ENCODE measurements at regions not wholly inside any gene's neighbourhood (a gene's known extent, or its start where the extent isn't known, plus 50 kb on each side); places are given as distances from the start of the nearest gene placed in this dataset.

GRCh38 chr14:86613126-86613525 is 1083.2 kb downstream of the FLRT2 start:
- DNase-seq (ENCODE audit: low spot score): no peak

DNA sequence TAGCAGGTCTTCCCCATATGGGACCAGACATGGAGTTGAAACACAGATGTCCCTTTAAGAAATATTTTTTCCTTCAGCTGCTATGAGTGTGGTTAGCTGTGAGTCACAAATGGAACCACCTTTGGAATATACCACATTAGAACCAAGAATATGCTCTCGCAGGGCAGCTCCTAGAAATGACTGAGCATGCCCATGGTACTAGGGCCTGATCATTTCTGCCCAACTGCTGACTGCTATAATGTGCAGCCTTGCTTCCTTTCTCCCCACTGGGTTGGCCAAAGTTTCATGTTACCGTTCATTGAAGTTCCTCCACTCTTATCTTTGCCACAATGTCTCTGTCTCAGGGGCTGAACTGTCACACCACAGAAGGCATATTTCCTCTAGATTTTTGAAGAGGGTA is 1074.6 kb downstream of the FLRT2 start:
- no peak for DNase-seq (ENCODE audit: low spot score)

DNA sequence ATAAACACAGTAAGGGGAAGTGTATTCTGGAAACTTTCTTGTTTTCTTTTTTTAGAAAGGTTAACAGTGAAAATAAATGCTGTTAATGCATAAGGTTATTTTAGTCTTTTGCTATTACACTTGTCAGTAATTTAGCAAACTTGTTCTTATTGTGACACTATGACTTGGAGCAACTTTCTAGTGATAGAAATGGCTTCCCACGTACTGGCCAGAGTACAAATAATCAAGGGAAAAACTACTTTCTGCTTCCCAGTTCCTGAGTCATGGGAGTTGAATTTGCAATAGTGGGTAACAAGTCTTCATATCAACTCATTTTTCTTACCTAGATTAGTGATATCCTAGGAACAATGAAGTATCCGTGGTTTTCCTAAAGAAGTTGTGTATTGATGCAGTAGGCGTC is 1072.3 kb downstream of the FLRT2 start:
- no peak for DNase-seq (ENCODE audit: low spot score)

- DNase-seq (ENCODE audit: low spot score): no peak
Measured at GRCh38 chr14:86601813-86602212, 1071.9 kb downstream of the FLRT2 start.

- no peak for DNase-seq (ENCODE audit: low spot score)
Measured at GRCh38 chr14:86597279-86597678, 1067.3 kb downstream of the FLRT2 start.

DNA sequence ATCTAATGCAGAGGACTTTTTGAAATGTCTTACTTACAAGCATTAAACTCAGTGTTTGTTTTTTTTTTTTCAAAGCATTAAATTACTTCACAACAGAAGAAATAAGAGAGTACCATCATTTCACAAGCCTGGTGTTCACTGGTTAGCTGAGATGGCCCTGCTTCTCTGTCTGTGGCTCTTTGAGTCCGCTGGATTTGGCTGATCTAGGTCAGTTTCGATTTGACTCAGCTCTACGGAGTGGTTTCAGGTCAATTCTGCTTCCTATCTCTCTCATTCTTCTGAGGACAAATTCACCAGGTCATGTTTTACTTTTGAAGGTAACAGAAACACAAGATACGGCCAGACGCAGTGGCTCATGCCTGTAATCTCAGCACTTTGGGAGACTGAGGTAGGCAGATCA is 1066.1 kb downstream of the FLRT2 start:
- no peak for DNase-seq (ENCODE audit: low spot score)

GRCh38 chr14:86575141-86575540 is 1045.2 kb downstream of the FLRT2 start:
- no peak for DNase-seq (ENCODE audit: low spot score)

DNA sequence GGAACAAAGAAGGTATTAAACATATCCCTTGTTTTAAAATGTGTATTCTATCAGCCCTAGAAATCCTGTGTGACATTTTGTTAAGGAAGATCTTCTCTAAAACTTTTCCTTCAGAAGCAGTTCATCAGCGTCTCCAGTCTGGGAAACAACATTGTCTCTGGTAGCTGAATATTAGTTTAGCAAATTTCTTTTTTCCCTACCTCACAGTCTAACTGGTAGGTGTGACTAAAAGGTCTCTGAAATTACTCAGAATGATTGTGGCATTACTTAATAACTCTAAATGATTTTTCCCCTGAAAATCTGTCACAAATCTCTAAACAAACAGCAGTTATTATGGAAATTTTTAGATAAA is 1044.8 kb downstream of the FLRT2 start:
- DNase-seq (ENCODE audit: low spot score): no peak

- DNase-seq (ENCODE audit: low spot score): no peak
Measured at GRCh38 chr14:86574051-86574777, 1044.3 kb downstream of the FLRT2 start.

DNA sequence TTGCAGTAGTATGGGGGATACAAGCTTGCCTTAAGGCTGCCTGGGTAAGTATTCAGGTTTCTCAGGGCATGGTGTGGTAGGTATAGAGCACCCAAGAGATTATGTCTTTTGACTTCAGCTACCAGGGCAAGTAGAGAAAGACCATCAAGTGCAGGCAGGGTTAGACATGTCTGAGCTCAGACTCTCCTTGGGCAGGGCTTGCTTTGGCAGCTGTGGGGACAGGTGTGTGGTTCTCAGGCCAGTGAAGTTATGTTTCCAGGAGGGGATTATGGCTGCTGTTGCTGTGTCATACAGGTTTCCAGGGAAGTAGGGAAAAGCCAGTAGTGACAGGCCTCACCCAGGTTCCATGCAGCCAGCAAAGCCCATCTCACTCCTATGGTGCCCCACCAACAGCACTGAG is 1040.4 kb downstream of the FLRT2 start:
- no peak for DNase-seq (ENCODE audit: low spot score)

DNA sequence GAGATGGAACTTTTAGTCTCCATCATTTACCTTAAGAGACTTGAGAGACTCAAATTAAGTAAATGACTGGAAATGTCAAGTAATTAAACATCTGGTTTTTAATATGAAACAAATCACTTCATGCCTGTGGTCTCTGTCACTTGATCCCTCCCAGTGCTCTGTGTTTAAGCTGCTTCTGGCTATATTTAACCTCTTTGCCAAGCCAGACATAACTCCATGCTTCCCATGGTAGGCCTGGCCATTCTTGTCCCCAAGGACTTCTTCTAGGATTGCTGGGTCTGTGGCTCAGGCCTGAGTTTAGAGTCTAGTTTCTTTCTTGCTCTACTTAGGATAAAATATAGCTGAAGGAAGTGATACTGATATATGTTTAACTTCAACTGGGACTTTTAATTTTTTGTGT is 1013.6 kb downstream of the FLRT2 start:
- DNase-seq (ENCODE audit: low spot score): no peak

GRCh38 chr14:86541972-86542371 is 1012.0 kb downstream of the FLRT2 start:
- no peak for DNase-seq (ENCODE audit: low spot score)

GRCh38 chr14:86540636-86541247 is 1010.8 kb downstream of the FLRT2 start:
- no peak for DNase-seq (ENCODE audit: low spot score)

GRCh38 chr14:86539361-86540070 is 1009.6 kb downstream of the FLRT2 start:
- no peak for DNase-seq (ENCODE audit: low spot score)

DNA sequence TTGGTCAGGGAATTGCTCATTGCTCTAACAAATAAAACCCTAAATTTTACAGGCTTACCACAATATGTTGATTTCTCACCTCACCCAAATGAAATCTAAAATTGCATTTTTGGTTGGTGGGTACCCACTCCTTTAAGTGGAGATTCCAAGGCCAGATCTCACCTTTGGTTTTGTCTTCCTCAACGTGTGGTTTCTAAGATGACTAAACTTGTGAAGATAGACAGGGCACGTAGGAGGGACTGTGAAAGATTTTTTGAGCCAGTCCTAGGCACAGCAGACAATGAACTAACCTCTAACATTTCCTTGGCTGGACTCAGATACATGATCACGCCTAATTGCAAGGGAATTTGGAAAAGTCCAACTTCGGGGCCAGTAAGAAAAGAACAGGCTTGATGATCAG is 1003.9 kb downstream of the FLRT2 start:
- DNase-seq (ENCODE audit: low spot score): no peak

GRCh38 chr14:86532219-86532618 is 1002.3 kb downstream of the FLRT2 start:
- DNase-seq (ENCODE audit: low spot score): no peak

GRCh38 chr14:86530457-86530856 is 1000.5 kb downstream of the FLRT2 start:
- DNase-seq (ENCODE audit: low spot score): no peak

GRCh38 chr14:86527312-86527711 is 997.4 kb downstream of the FLRT2 start:
- no peak for DNase-seq (ENCODE audit: low spot score)

DNA sequence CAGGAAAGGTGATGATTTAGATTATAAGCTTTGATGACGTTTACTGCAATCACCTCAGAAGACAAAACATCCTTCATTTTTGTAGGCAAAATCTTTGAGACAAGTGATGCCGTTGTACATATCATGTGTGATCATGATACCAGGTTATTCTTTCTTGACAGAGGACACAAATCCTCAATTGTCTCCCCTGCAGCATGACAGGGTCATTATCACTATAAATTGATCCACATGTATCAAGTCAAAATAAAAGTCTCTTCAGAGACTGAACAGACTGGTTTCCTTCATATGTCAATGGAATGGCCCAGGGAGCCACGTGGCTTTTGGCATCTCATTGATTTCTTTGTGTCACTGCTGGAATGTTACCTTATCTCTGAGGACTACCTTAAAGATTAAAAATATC is 995.7 kb downstream of the FLRT2 start:
- no peak for DNase-seq (ENCODE audit: low spot score)

GRCh38 chr14:86521843-86522242 is 991.9 kb downstream of the FLRT2 start:
- DNase-seq (ENCODE audit: low spot score): no peak

- no peak for DNase-seq (ENCODE audit: low spot score)
Measured at GRCh38 chr14:86521031-86521730, 991.2 kb downstream of the FLRT2 start.

- DNase-seq (ENCODE audit: low spot score): no peak
Measured at GRCh38 chr14:86518298-86518697, 988.4 kb downstream of the FLRT2 start.

DNA sequence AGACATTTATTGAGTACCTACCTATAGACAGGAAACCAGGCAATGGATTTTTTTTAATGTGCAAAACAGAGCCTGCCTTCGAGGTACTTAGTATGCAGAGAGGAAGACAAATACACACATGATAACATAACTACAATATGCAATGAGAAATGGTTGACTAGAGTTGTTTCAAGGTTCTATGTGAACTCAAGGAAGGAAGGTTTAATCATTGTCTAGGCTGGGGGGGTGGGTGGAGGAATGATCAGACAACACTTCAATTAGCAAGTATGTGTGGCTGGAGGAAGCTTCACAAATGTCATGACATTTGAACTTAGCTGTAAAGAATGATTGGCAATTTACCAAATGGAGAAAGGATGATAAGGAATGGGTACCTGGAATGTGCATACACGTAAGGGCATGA is 985.3 kb downstream of the FLRT2 start:
- DNase-seq (ENCODE audit: low spot score): no peak

Data from CD4-positive, alpha-beta T cell treated with Interleukin-2 at 100 ng/mL for 4 hours (primary cell).